Liver (tissue), 8 donors: ENCODE measurements at regions not wholly inside any gene's neighbourhood (a gene's known extent, or its start where the extent isn't known, plus 50 kb on each side); places are given as distances from the start of the nearest gene placed in this dataset.

Source experiments
- DNase-seq: peaks from one replicate; pipeline ENCODE4 v3.0.0-alpha.2; 2017; ENCODE audit warnings: low spot score
- H3K27ac ChIP-seq, 2 donors: one replicate each; pipeline ENCODE4 v1.7.0; 2013; ENCODE audit warnings: inconsistent platforms in 2 of 2, low read length in 2 of 2, control low read depth in 1 of 2, low read depth in 1 of 2, mild to moderate bottlenecking in 1 of 2
- H3K27me3 ChIP-seq, 4 donors: one replicate each; pipeline versions ENCODE4 v1.6.1 to v1.7.0; 2013; ENCODE audit warnings: low read length in 3 of 4, inconsistent platforms in 1 of 4, mild to moderate bottlenecking in 1 of 4, moderate library complexity in 1 of 4; ENCODE audit not compliant: control insufficient read depth in 4 of 4, insufficient read depth in 4 of 4
- H3K36me3 ChIP-seq, 4 donors: one replicate each; pipeline versions ENCODE4 v1.6.1 to v1.7.0; 2013; ENCODE audit warnings: low read length in 3 of 4, mild to moderate bottlenecking in 3 of 4, low read depth in 1 of 4, moderate library complexity in 1 of 4; ENCODE audit not compliant: control insufficient read depth in 4 of 4, insufficient read depth in 3 of 4
- H3K4me1 ChIP-seq, 4 donors: one replicate each; pipeline versions ENCODE4 v1.6.1 to v1.7.0; 2013; ENCODE audit warnings: low read length in 3 of 4, mild to moderate bottlenecking in 3 of 4, moderate library complexity in 1 of 4; ENCODE audit not compliant: control insufficient read depth in 4 of 4, insufficient read depth in 4 of 4
- H3K4me3 ChIP-seq, 3 donors: one replicate each; pipeline versions ENCODE4 v1.6.1 to v1.7.0; 2013; ENCODE audit warnings: low read length in 3 of 3, control low read depth in 1 of 3, low read depth in 1 of 3, mild to moderate bottlenecking in 1 of 3
- H3K9ac ChIP-seq, 2 donors: one replicate each; pipeline ENCODE4 v1.7.0; 2013; ENCODE audit warnings: low read length in 2 of 2, mild to moderate bottlenecking in 2 of 2, moderate library complexity in 2 of 2, control low read depth in 1 of 2, low read depth in 1 of 2
- H3K9me3 ChIP-seq, 4 donors: one replicate each; pipeline versions ENCODE4 v1.6.1 to v1.7.0; 2013; ENCODE audit warnings: low read length in 3 of 4; ENCODE audit not compliant: control insufficient read depth in 4 of 4
- EGR1 ChIP-seq, 2 donors: IDR thresholded peaks; 2 replicates each; pipeline ENCODE4 v1.6.1; 2016 to 2018; ENCODE audit warnings: antibody characterized with exemption in 2 of 2, low read depth in 2 of 2
- FOXA1 ChIP-seq: IDR thresholded peaks from 2 replicates; pipeline ENCODE4 v1.6.1; 2016; ENCODE audit warnings: antibody characterized with exemption
- FOXA2 ChIP-seq: IDR thresholded peaks from 2 replicates; pipeline ENCODE4 v1.6.1; 2016; ENCODE audit warnings: antibody characterized with exemption
- GABPA ChIP-seq, 2 donors: IDR thresholded peaks in 1 of 2; conservative IDR thresholded peaks in 1 of 2; 2 replicates each; pipeline ENCODE4 v1.6.1; 2016; ENCODE audit warnings: antibody characterized with exemption in 2 of 2, mild to moderate bottlenecking in 1 of 2, moderate library complexity in 1 of 2
- HNF4A ChIP-seq, 2 donors: conservative IDR thresholded peaks; 2 replicates each; pipeline ENCODE4 v1.6.1; 2016; ENCODE audit warnings: antibody characterized with exemption in 2 of 2, mild to moderate bottlenecking in 2 of 2
- HNF4G ChIP-seq: IDR thresholded peaks from 2 replicates; pipeline ENCODE4 v1.6.1; 2016; ENCODE audit warnings: antibody characterized with exemption
- JUND ChIP-seq, 2 donors: IDR thresholded peaks; 2 replicates each; pipeline ENCODE4 v1.6.1; 2016; ENCODE audit warnings: antibody characterized with exemption in 2 of 2
- NR2F2 ChIP-seq: IDR thresholded peaks from 2 replicates; pipeline ENCODE4 v1.6.1; 2016; ENCODE audit warnings: antibody characterized with exemption
- RAD21 ChIP-seq, 2 donors: IDR thresholded peaks; 2 replicates each; pipeline ENCODE4 v1.6.1; 2016; ENCODE audit warnings: antibody characterized with exemption in 2 of 2, mild to moderate bottlenecking in 2 of 2
- RXRA ChIP-seq, 2 donors: IDR thresholded peaks; 2 replicates each; pipeline ENCODE4 v1.6.1; 2017 to 2018; ENCODE audit warnings: antibody characterized with exemption in 2 of 2, mild to moderate bottlenecking in 1 of 2
- SP1 ChIP-seq: IDR thresholded peaks from 2 replicates; pipeline ENCODE4 v1.6.1; 2018; ENCODE audit warnings: antibody characterized with exemption, mild to moderate bottlenecking
- TAF1 ChIP-seq: conservative IDR thresholded peaks from 2 replicates; pipeline ENCODE4 v1.6.1; 2016; ENCODE audit warnings: antibody characterized with exemption, mild to moderate bottlenecking
- YY1 ChIP-seq: IDR thresholded peaks from 2 replicates; pipeline ENCODE4 v1.6.1; 2016; ENCODE audit warnings: antibody characterized with exemption, mild to moderate bottlenecking
- WGBS: extraction: QIAGEN DNeasy Blood & Tissue Kit; methylation state at CpG from one replicate; pipeline ENCODE4 v1.1.7; 2013; 5-methylcytosine and 5-hydroxymethylcytosine counted together
- TF ChIP-seq, protein P1 (sequence below): fragments of 150-350 bp; IDR thresholded peaks from 2 replicates; pipeline ENCODE4 v1.5.1; 2017; ENCODE audit warnings: improper control_type of control experiment, low read depth, low read length; ENCODE audit not compliant: missing input control
- TF ChIP-seq, protein P2 (sequence below): IDR thresholded peaks from 2 replicates; pipeline ENCODE4 v1.6.1; 2016; ENCODE audit warnings: antibody characterized with exemption
- TF ChIP-seq, protein P3 (sequence below): IDR thresholded peaks from 2 replicates; pipeline ENCODE4 v1.6.1; 2016; ENCODE audit warnings: antibody characterized with exemption
- TF ChIP-seq, protein P4 (sequence below): IDR thresholded peaks from 2 replicates; pipeline ENCODE4 v1.6.1; 2016; ENCODE audit warnings: antibody characterized with exemption
- TF ChIP-seq, protein P5 (sequence below): IDR thresholded peaks from 2 replicates; pipeline ENCODE4 v1.6.1; 2016; ENCODE audit warnings: antibody characterized with exemption, mild to moderate bottlenecking
- donor health status: healthy.
- donor health status: healthy.
- donor health status: healthy.
- donor health status: healthy.
- donor health status: healthy.

DNA sequence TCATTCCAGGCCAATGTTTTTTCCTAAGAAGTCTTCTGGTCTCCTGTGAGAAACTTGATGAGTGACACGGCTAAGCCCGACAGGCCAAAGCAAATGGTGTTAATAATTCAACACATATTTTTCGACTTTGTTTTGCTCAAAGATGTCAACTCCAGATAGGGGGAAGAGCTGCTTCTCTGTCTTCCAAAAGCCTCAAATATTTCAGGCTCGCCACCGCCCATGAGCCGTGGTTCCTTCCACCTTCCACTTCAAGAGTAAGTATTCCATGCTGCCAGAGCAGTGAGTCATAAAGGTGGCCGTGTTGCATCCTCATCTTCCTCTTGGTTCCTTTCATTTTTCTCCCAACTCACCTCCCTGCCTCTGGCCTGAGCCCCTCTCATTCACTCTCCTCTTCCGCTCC is 272.6 kb downstream of the EFNB2 start:
- no peak overlapping the region for H3K27ac ChIP-seq
- no peaks in the 10 kb centered on the region for H3K4me1 ChIP-seq
- no peak overlapping the region for H3K9ac ChIP-seq
- DNase-seq: no peak
- WGBS: 81% methylated on average over 8 of the region's 8 CpGs
- no peak overlapping the region for H3K4me3 ChIP-seq
- H3K27me3 ChIP-seq: peaks cover 0 to 4% (median 0%) of the 10 kb centered on the region in 4 donors
- no peaks in the 10 kb centered on the region for H3K36me3 ChIP-seq
- no peaks in the 10 kb centered on the region for H3K9me3 ChIP-seq
- TF ChIP-seq, protein P1, sequence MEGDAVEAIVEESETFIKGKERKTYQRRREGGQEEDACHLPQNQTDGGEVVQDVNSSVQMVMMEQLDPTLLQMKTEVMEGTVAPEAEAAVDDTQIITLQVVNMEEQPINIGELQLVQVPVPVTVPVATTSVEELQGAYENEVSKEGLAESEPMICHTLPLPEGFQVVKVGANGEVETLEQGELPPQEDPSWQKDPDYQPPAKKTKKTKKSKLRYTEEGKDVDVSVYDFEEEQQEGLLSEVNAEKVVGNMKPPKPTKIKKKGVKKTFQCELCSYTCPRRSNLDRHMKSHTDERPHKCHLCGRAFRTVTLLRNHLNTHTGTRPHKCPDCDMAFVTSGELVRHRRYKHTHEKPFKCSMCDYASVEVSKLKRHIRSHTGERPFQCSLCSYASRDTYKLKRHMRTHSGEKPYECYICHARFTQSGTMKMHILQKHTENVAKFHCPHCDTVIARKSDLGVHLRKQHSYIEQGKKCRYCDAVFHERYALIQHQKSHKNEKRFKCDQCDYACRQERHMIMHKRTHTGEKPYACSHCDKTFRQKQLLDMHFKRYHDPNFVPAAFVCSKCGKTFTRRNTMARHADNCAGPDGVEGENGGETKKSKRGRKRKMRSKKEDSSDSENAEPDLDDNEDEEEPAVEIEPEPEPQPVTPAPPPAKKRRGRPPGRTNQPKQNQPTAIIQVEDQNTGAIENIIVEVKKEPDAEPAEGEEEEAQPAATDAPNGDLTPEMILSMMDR: no peak
- TF ChIP-seq FOXA1: no peak
- no peak for TF ChIP-seq RAD21 (IDR thresholded peaks at IDR 0.05)
- no peak for TF ChIP-seq SP1
- TF ChIP-seq, protein P2, sequence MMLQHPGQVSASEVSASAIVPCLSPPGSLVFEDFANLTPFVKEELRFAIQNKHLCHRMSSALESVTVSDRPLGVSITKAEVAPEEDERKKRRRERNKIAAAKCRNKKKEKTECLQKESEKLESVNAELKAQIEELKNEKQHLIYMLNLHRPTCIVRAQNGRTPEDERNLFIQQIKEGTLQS: no peak
- TF ChIP-seq, protein P3, sequence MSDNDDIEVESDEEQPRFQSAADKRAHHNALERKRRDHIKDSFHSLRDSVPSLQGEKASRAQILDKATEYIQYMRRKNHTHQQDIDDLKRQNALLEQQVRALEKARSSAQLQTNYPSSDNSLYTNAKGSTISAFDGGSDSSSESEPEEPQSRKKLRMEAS: no peak

DNA sequence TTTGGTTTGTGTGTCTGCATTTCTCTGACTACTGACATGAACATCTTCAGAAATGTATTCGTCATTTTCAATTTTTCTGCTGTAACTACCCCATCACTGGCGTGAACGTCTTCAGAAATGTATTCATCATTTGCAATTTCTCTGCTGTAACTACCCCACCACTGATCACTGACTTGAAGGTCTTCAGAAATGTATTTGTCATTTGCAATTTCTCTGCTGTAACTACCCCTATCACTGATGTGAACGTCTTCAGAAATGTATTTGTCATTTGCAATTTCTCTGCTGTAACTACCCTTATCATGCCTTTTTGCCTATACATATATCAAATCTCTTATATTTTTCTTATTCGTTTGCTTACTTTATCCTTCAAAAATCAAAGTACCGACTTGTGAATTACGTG is 274.0 kb downstream of the EFNB2 start:
- no peak overlapping the region for H3K4me3 ChIP-seq
- TF ChIP-seq RXRA (IDR thresholded peaks at IDR 0.05) (no peak), RAD21 (IDR thresholded peaks at IDR 0.05) (no peak), HNF4G (no peak), HNF4A (conservative IDR thresholded peaks at IDR 0.05) (no peak), JUND (IDR thresholded peaks at IDR 0.05) (no peak), FOXA1 (no peak), SP1 (no peak), TAF1 (no peak), YY1 (no peak), EGR1 (IDR thresholded peaks at IDR 0.05; ENCODE audit: low read depth in 2 of 2) (no peak), GABPA (IDR thresholded peaks at IDR 0.05 in 1 of 2, conservative IDR thresholded peaks at IDR 0.05 in 1 of 2) (no peak), FOXA2 (no peak), NR2F2 (no peak)
- TF ChIP-seq, protein P2: no peak
- TF ChIP-seq, protein P4, sequence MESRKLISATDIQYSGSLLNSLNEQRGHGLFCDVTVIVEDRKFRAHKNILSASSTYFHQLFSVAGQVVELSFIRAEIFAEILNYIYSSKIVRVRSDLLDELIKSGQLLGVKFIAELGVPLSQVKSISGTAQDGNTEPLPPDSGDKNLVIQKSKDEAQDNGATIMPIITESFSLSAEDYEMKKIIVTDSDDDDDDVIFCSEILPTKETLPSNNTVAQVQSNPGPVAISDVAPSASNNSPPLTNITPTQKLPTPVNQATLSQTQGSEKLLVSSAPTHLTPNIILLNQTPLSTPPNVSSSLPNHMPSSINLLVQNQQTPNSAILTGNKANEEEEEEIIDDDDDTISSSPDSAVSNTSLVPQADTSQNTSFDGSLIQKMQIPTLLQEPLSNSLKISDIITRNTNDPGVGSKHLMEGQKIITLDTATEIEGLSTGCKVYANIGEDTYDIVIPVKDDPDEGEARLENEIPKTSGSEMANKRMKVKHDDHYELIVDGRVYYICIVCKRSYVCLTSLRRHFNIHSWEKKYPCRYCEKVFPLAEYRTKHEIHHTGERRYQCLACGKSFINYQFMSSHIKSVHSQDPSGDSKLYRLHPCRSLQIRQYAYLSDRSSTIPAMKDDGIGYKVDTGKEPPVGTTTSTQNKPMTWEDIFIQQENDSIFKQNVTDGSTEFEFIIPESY: no peak
- TF ChIP-seq, protein P1: no peak
- TF ChIP-seq, protein P3: no peak
- TF ChIP-seq, protein P5, sequence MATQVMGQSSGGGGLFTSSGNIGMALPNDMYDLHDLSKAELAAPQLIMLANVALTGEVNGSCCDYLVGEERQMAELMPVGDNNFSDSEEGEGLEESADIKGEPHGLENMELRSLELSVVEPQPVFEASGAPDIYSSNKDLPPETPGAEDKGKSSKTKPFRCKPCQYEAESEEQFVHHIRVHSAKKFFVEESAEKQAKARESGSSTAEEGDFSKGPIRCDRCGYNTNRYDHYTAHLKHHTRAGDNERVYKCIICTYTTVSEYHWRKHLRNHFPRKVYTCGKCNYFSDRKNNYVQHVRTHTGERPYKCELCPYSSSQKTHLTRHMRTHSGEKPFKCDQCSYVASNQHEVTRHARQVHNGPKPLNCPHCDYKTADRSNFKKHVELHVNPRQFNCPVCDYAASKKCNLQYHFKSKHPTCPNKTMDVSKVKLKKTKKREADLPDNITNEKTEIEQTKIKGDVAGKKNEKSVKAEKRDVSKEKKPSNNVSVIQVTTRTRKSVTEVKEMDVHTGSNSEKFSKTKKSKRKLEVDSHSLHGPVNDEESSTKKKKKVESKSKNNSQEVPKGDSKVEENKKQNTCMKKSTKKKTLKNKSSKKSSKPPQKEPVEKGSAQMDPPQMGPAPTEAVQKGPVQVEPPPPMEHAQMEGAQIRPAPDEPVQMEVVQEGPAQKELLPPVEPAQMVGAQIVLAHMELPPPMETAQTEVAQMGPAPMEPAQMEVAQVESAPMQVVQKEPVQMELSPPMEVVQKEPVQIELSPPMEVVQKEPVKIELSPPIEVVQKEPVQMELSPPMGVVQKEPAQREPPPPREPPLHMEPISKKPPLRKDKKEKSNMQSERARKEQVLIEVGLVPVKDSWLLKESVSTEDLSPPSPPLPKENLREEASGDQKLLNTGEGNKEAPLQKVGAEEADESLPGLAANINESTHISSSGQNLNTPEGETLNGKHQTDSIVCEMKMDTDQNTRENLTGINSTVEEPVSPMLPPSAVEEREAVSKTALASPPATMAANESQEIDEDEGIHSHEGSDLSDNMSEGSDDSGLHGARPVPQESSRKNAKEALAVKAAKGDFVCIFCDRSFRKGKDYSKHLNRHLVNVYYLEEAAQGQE: no peak
- no peak overlapping the region for H3K27ac ChIP-seq
- no peaks in the 10 kb centered on the region for H3K9me3 ChIP-seq
- peaks cover 0 to 4% (median 0%) of the 10 kb centered on the region in 4 donors for H3K27me3 ChIP-seq
- DNase-seq: no peak
- 82% methylated on average over 7 of the region's 7 CpGs for WGBS
- H3K4me1 ChIP-seq: no peaks in the 10 kb centered on the region
- H3K9ac ChIP-seq: no peak overlapping the region
- H3K36me3 ChIP-seq: no peaks in the 10 kb centered on the region
